GM23248 (cell line): ENCODE measurements at regions not wholly inside any gene's neighbourhood (a gene's known extent, or its start where the extent isn't known, plus 50 kb on each side); places are given as distances from the start of the nearest gene placed in this dataset.

Source experiments
- EZH2 ChIP-seq: fragments of 200-600 bp; sonication (generic); IDR thresholded peaks from 2 replicates; pipeline ENCODE4 v1.6.1; 2018; ENCODE audit warnings: antibody characterized with exemption, mild to moderate bottlenecking; ENCODE audit not compliant: insufficient read depth, poor library complexity, severe bottlenecking
- EZH2phosphoT487 ChIP-seq: fragments of 200-600 bp; sonication (generic); IDR thresholded peaks from 2 replicates; pipeline ENCODE4 v1.6.1; 2018; ENCODE audit warnings: antibody characterized with exemption, moderate library complexity, mild to moderate bottlenecking, low read depth; ENCODE audit not compliant: insufficient read depth

GRCh38 chr13:70964124-70964523 lies 855.9 kb upstream of the KLHL1 start:
- TF ChIP-seq EZH2phosphoT487 (no peak), EZH2 (no peak)
